Naive thymus-derived CD4-positive, alpha-beta T cell (primary cell): ENCODE measurements at regions not wholly inside any gene's neighbourhood (a gene's known extent, or its start where the extent isn't known, plus 50 kb on each side); places are given as distances from the start of the nearest gene placed in this dataset.

ENCODE experiments used
- ATAC-seq: fragments of 150-1000 bp; cut with Tn5 transposase; 2 replicates; pipeline ENCODE4 v1.10.0; 2021; ENCODE audit warnings: mild to moderate bottlenecking, moderate library complexity
- CTCF ChIA-PET: fragments of 350-600 bp; sonication (Branson Sonifier 250); formaldehyde crosslinking; loops from one replicate; lab custom pipeline; 2021; ENCODE audit warnings: antibody characterized with exemption; lab: Charles Lee
- POLR2A ChIA-PET: fragments of 350-600 bp; sonication (Branson Sonifier 250); formaldehyde crosslinking; loops from one replicate; lab custom pipeline; 2021; ENCODE audit warnings: antibody characterized with exemption, inconsistent platforms; lab: Charles Lee
- DNase-seq, 9 donors: peaks; one replicate each; pipeline versions ENCODE4 v3.0.0 to v3.0.0-alpha.2; 2020 to 2022; ENCODE audit warnings: mixed read lengths in 1 of 9
- H3K27ac ChIP-seq: one replicate; pipeline ENCODE4 v1.7.0; 2013; ENCODE audit warnings: mild to moderate bottlenecking, low read depth, low read length, moderate library complexity
- H3K27me3 ChIP-seq, 2 donors: one replicate each; pipeline ENCODE4 v1.7.0; 2013; ENCODE audit warnings: low read length in 2 of 2, mild to moderate bottlenecking in 2 of 2, moderate library complexity in 2 of 2; ENCODE audit not compliant: control insufficient read depth in 2 of 2, insufficient read depth in 2 of 2
- H3K36me3 ChIP-seq, 3 experiments: 1 replicate in 2 of 3; 2 replicates in 1 of 3; pipeline ENCODE4 v1.7.0; 2013; ENCODE audit warnings: low read length in 3 of 3, mild to moderate bottlenecking in 3 of 3, moderate library complexity in 1 of 3; ENCODE audit not compliant: insufficient read depth in 3 of 3, control insufficient read depth in 2 of 3
- H3K4me1 ChIP-seq, 2 donors: one replicate each; pipeline ENCODE4 v1.7.0; 2013; ENCODE audit warnings: low read length in 2 of 2, mild to moderate bottlenecking in 2 of 2, moderate library complexity in 1 of 2; ENCODE audit not compliant: control insufficient read depth in 2 of 2, insufficient read depth in 2 of 2
- H3K4me3 ChIP-seq: 2 replicates; pipeline ENCODE4 v1.7.0; 2013; ENCODE audit warnings: mild to moderate bottlenecking, low read length
- H3K9me3 ChIP-seq, 3 experiments: 1 replicate in 2 of 3; 2 replicates in 1 of 3; pipeline ENCODE4 v1.7.0; 2013; ENCODE audit warnings: low read length in 3 of 3; ENCODE audit not compliant: control insufficient read depth in 2 of 3
- H3K27ac Mint-ChIP-seq, 9 donors: one replicate each; pipeline ENCODE4 v1.8.0; 2020 to 2022; ENCODE audit warnings: mixed read lengths in 9 of 9, mild to moderate bottlenecking in 8 of 9, moderate library complexity in 5 of 9, inconsistent platforms in 2 of 9
- H3K27me3 Mint-ChIP-seq, 5 donors: one replicate each; pipeline ENCODE4 v1.8.0; 2021 to 2022; ENCODE audit warnings: mixed read lengths in 5 of 5, mild to moderate bottlenecking in 1 of 5
- H3K36me3 Mint-ChIP-seq, 5 donors: one replicate each; pipeline ENCODE4 v1.8.0; 2020 to 2022; ENCODE audit warnings: mixed read lengths in 5 of 5, mild to moderate bottlenecking in 3 of 5, inconsistent platforms in 1 of 5
- H3K4me1 Mint-ChIP-seq, 7 donors: one replicate each; pipeline ENCODE4 v1.8.0; 2020 to 2022; ENCODE audit warnings: mixed read lengths in 7 of 7, mild to moderate bottlenecking in 3 of 7, inconsistent platforms in 1 of 7
- H3K4me3 Mint-ChIP-seq, 10 donors: one replicate each; pipeline ENCODE4 v1.8.0; 2020 to 2022; ENCODE audit warnings: mild to moderate bottlenecking in 10 of 10, mixed read lengths in 10 of 10, moderate library complexity in 6 of 10, inconsistent platforms in 2 of 10
- H3K9me3 Mint-ChIP-seq, 11 donors: one replicate each; pipeline ENCODE4 v1.8.0; 2020 to 2022; ENCODE audit warnings: mixed read lengths in 11 of 11, mild to moderate bottlenecking in 4 of 11, inconsistent platforms in 1 of 11, moderate library complexity in 1 of 11
- intact Hi-C, 2 donors: fragments of 100-400 bp; cut with micrococcal nuclease; formaldehyde crosslinking; loops; one replicate each; pipeline ENCODE4 v1.15.1; 2023

- intact Hi-C loops = no loop called here
- H3K4me3 ChIP-seq = no peak overlapping the region
- no peaks in the 10 kb centered on the region for H3K4me1 Mint-ChIP-seq
- H3K9me3 ChIP-seq = no peaks in the 10 kb centered on the region
- no peak for ATAC-seq
- H3K9me3 Mint-ChIP-seq = peaks cover 0 to 22% (median 6%) of the 10 kb centered on the region in 11 donors
- DNase-seq = no peak
- no peaks in the 10 kb centered on the region for H3K27me3 ChIP-seq
- H3K4me1 ChIP-seq = no peaks in the 10 kb centered on the region
- H3K27ac ChIP-seq = no peak overlapping the region
- no peaks in the 10 kb centered on the region for H3K36me3 ChIP-seq
- no peak overlapping the region for H3K4me3 Mint-ChIP-seq
- no peaks in the 10 kb centered on the region for H3K36me3 Mint-ChIP-seq
- CTCF ChIA-PET = no interaction called here
- no peak overlapping the region for H3K27ac Mint-ChIP-seq
- peaks cover 0 to 10% (median 0%) of the 10 kb centered on the region in 5 donors for H3K27me3 Mint-ChIP-seq
- POLR2A ChIA-PET = no interaction called here
Measured at GRCh38 chr2:187871506-187871905, 317.3 kb upstream of the TFPI start.

- H3K27me3 Mint-ChIP-seq = peaks cover 0 to 4% (median 0%) of the 10 kb centered on the region in 5 donors
- ATAC-seq (no peak), DNase-seq (no peak)
- H3K36me3 Mint-ChIP-seq = no peaks in the 10 kb centered on the region
- no peak overlapping the region for H3K27ac ChIP-seq
- H3K27me3 ChIP-seq = no peaks in the 10 kb centered on the region
- H3K9me3 Mint-ChIP-seq = peaks cover 0 to 16% (median 4%) of the 10 kb centered on the region in 11 donors
- H3K4me3 Mint-ChIP-seq = no peak overlapping the region
- H3K4me3 ChIP-seq = no peak overlapping the region
- H3K9me3 ChIP-seq = no peaks in the 10 kb centered on the region
- ChIA-PET CTCF (no interaction called here), POLR2A (no interaction called here)
- H3K27ac Mint-ChIP-seq = no peak overlapping the region
- intact Hi-C loops = no loop called here
- no peaks in the 10 kb centered on the region for H3K36me3 ChIP-seq
- H3K4me1 ChIP-seq = no peaks in the 10 kb centered on the region
- no peaks in the 10 kb centered on the region for H3K4me1 Mint-ChIP-seq
Measured at GRCh38 chr2:187873132-187873531, 318.9 kb upstream of the TFPI start.

- no peaks in the 10 kb centered on the region for H3K36me3 Mint-ChIP-seq
- DNase-seq = no peak
- Histone ChIP-seq H3K27me3 (no peaks in the 10 kb centered on the region), H3K4me1 (no peaks in the 10 kb centered on the region), H3K27ac (no peak overlapping the region), H3K4me3 (no peak overlapping the region), H3K9me3 (no peaks in the 10 kb centered on the region), H3K36me3 (no peaks in the 10 kb centered on the region)
- ATAC-seq = no peak
- H3K27ac Mint-ChIP-seq = no peak overlapping the region
- peaks cover 0 to 4% (median 0%) of the 10 kb centered on the region in 5 donors for H3K27me3 Mint-ChIP-seq
- peaks cover 0 to 5% (median 1%) of the 10 kb centered on the region in 11 donors for H3K9me3 Mint-ChIP-seq
- H3K4me3 Mint-ChIP-seq = no peak overlapping the region
- POLR2A ChIA-PET = no interaction called here
- H3K4me1 Mint-ChIP-seq = no peaks in the 10 kb centered on the region
- intact Hi-C loops = no loop called here
- CTCF ChIA-PET = no interaction called here
Measured at GRCh38 chr2:187874786-187875185, 320.6 kb upstream of the TFPI start.

DNA sequence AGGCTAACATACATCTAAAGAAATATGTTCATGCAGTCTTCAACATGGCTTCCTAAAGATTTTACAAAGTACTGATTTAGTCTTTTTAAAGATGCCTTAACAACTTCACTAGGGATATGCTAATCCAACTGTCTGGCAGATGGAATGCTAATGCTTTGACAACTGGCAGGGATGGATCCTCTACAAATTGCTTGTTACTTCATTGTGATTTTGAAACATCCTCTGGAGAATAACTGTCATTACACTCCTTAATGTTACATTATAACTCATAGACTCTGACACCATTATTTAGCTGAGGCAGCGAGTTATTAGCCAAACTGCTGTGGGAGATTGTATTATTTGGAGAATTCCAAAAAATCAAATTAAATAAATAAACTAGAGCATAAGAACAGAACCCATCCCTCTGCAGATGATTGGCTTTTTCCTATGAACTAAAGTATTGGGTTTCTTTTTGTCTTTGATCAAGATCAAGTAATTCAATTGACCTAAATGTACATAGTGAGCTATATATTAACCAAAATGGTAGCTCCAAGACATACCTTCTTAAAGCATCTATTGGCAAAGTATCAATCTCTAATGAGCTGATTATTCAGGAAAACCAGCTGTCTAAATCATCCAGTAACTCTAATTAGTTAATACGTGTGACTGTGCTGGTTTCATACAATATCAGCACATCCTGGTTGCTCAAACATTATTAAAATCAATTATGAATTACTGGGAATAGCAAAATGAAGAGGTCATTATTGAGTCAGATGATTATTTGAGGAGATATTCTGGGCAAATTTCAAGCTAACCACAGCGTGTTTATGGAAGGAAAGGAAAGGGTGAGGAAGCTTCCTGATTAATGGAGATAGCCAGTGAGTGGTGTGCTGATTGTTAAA, 321.3 kb upstream of the TFPI start:
- no peak overlapping the region for H3K4me3 Mint-ChIP-seq
- ChIA-PET POLR2A (no interaction called here), CTCF (no interaction called here)
- no peak overlapping the region for H3K27ac ChIP-seq
- H3K27ac Mint-ChIP-seq = no peak overlapping the region
- H3K4me1 Mint-ChIP-seq = no peaks in the 10 kb centered on the region
- intact Hi-C loops = no loop called here
- H3K4me3 ChIP-seq = no peak overlapping the region
- H3K27me3 Mint-ChIP-seq = peaks cover 0 to 4% (median 0%) of the 10 kb centered on the region in 5 donors
- no peaks in the 10 kb centered on the region for H3K9me3 ChIP-seq
- peaks cover 0 to 5% (median 0%) of the 10 kb centered on the region in 11 donors for H3K9me3 Mint-ChIP-seq
- DNase-seq (no peak), ATAC-seq (no peak)
- no peaks in the 10 kb centered on the region for H3K36me3 Mint-ChIP-seq
- no peaks in the 10 kb centered on the region for H3K4me1 ChIP-seq
- no peaks in the 10 kb centered on the region for H3K27me3 ChIP-seq
- no peaks in the 10 kb centered on the region for H3K36me3 ChIP-seq

DNA sequence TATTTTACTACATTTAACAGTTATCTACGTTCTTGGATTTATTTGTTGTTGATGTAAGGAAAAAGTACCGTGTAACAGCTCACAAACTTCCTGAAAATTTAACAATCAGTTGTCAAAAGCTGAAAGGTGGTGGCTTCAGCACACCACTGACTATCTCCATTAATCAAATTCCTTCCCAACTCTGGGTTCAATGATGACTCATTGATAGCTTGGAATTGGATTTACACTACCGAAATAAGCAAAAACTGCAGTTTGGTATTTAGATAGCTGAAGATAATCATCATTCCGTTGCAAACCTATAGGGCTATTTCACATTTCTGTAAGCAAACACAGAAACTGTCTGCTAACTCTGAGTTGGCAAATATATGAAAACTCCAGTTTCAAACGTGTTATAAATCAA, 322.3 kb upstream of the TFPI start:
- no peak for DNase-seq
- H3K9me3 ChIP-seq = no peaks in the 10 kb centered on the region
- no peaks in the 10 kb centered on the region for H3K4me1 ChIP-seq
- H3K4me3 Mint-ChIP-seq = no peak overlapping the region
- H3K27ac ChIP-seq = no peak overlapping the region
- no peaks in the 10 kb centered on the region for H3K4me1 Mint-ChIP-seq
- ChIA-PET CTCF (no interaction called here), POLR2A (no interaction called here)
- H3K36me3 ChIP-seq = no peaks in the 10 kb centered on the region
- intact Hi-C loops = no loop called here
- peaks cover 0 to 4% (median 0%) of the 10 kb centered on the region in 5 donors for H3K27me3 Mint-ChIP-seq
- H3K36me3 Mint-ChIP-seq = no peaks in the 10 kb centered on the region
- H3K4me3 ChIP-seq = no peak overlapping the region
- H3K27ac Mint-ChIP-seq = no peak overlapping the region
- H3K27me3 ChIP-seq = no peaks in the 10 kb centered on the region
- peaks cover 0 to 5% (median 0%) of the 10 kb centered on the region in 11 donors for H3K9me3 Mint-ChIP-seq
- no peak for ATAC-seq

- H3K36me3 ChIP-seq = no peaks in the 10 kb centered on the region
- no peaks in the 10 kb centered on the region for H3K4me1 ChIP-seq
- DNase-seq = no peak
- CTCF ChIA-PET = no interaction called here
- no peak overlapping the region for H3K4me3 Mint-ChIP-seq
- H3K27ac ChIP-seq = no peak overlapping the region
- H3K4me3 ChIP-seq = no peak overlapping the region
- no peak for ATAC-seq
- no peaks in the 10 kb centered on the region for H3K36me3 Mint-ChIP-seq
- no peaks in the 10 kb centered on the region for H3K4me1 Mint-ChIP-seq
- H3K27me3 ChIP-seq = no peaks in the 10 kb centered on the region
- H3K27me3 Mint-ChIP-seq = peaks cover 0 to 4% (median 0%) of the 10 kb centered on the region in 5 donors
- H3K9me3 Mint-ChIP-seq = peaks cover 0 to 5% (median 0%) of the 10 kb centered on the region in 11 donors
- no peak overlapping the region for H3K27ac Mint-ChIP-seq
- POLR2A ChIA-PET = no interaction called here
- no peaks in the 10 kb centered on the region for H3K9me3 ChIP-seq
- intact Hi-C loops = no loop called here
Measured at GRCh38 chr2:187877391-187877790, 323.2 kb upstream of the TFPI start.

DNA sequence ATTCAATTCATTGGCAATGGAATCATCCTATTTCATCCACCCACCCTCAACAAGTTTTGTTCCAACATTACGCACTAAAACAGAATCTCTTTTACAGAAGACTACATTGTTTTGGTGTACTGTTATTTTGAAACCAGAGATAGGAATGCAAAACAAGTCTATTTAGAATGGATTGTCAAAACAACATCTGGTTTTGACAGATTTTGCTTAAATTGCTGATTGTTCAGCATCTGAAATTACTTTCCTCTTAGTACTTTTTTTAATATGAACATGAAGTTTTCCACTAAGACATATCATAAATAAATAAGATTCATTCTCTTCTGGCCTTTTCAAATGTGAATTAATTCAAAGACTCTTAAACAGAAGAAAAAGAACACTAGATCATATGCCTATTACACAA, 323.9 kb upstream of the TFPI start:
- Histone ChIP-seq H3K27ac (no peak overlapping the region), H3K36me3 (no peaks in the 10 kb centered on the region), H3K4me1 (no peaks in the 10 kb centered on the region), H3K4me3 (no peak overlapping the region), H3K9me3 (no peaks in the 10 kb centered on the region), H3K27me3 (no peaks in the 10 kb centered on the region)
- DNase-seq (no peak), ATAC-seq (no peak)
- H3K4me3 Mint-ChIP-seq = no peak overlapping the region
- intact Hi-C loops = no loop called here
- no peaks in the 10 kb centered on the region for H3K36me3 Mint-ChIP-seq
- H3K9me3 Mint-ChIP-seq = peaks cover 0 to 5% (median 0%) of the 10 kb centered on the region in 11 donors
- H3K27ac Mint-ChIP-seq = no peak overlapping the region
- peaks cover 0 to 4% (median 0%) of the 10 kb centered on the region in 5 donors for H3K27me3 Mint-ChIP-seq
- POLR2A ChIA-PET = no interaction called here
- H3K4me1 Mint-ChIP-seq = no peaks in the 10 kb centered on the region
- CTCF ChIA-PET = no interaction called here
